GM21717 (cell line): ENCODE measurements at regions not wholly inside any gene's neighbourhood (a gene's known extent, or its start where the extent isn't known, plus 50 kb on each side); places are given as distances from the start of the nearest gene placed in this dataset.
"Not testable (repeated sequence)": the region's sequence is repeated elsewhere in the genome, so short reads cannot be mapped to it uniquely, and the experiment has no call there.

Source experiments
- ATAC-seq: cut with Tn5 transposase; IDR thresholded peaks from one replicate; pipeline ENCODE4 v1.9.1; 2021; ENCODE audit warnings: mild to moderate bottlenecking, moderate library complexity; ENCODE audit not compliant: unreplicated experiment

DNA sequence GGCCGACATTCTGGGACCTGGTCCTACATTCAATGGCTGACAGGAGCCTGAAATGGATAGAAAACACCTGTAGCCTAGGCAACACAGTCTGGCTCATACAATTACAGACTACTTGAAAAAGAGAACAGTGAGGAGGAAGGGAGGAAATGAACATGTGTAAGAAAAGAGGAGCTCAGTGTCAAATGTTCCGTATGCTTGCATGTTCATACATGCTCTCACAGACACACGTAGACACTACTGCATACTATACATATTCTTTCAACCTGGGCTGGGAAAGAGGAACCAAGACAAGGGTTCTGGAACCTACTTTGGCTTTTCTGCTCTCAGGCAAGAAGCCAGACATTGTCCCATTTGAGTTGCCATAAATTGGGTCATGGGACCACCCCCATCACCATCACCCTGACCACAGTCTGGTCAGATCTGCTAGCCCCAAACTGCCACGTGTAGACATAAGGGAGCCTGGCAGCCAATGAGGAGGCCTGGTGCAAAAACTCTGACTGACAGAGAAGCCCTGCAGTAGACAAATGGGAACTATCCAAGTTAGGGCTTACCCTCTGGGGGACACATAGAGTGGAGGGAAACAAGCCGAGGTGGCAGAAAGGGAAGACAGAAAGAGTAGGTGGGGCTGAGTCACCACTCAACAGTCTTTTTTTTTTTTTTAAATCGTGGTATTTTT lies 310.0 kb downstream of the SHQ1 start:
- ATAC-seq: peak; percentile 52

DNA sequence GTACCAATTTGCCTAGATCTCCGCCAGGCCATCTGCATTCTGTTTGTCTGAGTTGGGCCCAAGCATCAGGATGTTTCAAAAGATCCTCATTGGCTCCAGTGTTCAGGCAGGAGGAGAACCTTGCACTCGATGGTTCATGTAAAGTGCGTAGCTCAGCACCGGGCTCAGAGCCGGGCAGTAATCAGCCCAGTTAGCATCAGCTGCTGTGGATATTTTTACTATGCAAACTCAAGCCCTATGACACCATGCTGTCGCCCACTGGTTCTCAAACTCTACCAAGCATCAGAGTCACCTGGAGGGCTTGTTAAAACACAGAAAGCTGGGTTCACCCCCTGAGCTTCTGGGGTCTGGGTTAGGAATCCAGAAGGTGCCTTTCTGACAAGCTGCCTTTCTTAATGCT lies 310.8 kb downstream of the SHQ1 start:
- no peak for ATAC-seq

DNA sequence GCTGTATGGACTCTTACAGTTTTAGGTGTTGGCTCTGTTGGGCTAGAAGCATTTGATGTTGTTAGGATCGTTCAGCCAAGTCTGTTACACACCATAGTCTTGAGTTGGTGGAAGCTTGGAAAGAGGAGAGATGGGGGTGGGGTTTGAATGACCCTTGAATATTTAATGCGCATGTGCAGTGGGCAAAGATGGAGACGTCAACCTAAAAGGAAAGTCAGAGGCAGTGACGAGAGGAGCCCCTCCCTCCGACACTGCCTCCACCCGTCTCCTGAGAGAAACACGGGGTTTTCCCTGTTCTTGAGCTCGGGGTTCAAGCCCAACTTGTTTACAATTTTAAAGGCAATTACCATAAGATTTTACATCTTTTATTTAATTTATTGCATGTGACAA lies 311.4 kb downstream of the SHQ1 start:
- ATAC-seq: no peak

DNA sequence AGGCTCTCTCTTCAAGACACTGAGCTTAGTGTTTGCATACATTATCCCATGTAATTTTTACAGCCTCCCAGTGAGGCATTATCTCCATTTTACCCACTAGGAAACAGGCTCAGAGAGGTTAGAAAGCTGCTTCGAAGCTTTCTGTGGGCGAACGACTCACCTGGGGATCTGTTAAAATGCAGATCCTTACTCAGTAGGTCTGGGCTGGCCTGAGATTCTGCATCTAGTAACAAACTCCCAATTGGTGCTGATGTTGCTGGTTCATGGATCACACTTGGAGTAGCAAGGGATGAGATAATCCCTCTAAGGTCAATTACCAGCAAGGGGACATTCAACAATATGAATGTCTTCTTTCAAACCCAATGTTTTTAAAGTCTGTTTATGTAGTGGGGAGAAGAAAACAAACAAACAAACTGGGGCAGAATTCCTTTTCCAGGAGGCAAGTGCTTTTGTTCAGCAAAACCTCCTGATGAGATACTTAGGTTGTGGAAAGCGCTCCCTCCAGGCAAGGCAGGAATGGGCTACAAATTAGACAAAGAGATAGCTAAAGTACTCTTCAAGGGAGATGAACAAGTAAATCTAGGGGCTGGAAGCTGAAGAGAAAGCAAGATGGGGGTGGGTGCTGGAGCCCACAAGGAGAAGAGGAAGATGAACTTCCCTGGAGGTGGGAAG lies 311.9 kb downstream of the SHQ1 start:
- ATAC-seq: no peak

DNA sequence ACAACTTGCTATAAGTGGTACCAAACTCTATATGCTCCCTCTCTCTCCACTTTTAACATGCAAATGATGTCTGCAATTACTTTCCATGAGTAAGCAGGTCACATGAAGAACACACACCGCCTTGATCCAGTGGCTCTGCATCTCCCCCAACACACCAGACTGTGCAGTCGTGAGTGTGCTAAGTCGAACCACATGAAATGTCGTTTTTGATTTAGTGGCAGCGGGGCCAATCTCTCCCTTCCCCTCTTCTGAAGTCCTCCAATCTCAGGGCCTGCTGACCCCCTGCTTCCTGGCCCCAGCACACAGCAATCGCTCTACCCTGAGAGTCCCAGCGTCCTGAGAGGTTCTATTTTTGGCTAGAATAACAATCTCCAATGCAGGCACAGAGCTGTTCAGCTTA lies 312.5 kb downstream of the SHQ1 start:
- ATAC-seq: no peak

DNA sequence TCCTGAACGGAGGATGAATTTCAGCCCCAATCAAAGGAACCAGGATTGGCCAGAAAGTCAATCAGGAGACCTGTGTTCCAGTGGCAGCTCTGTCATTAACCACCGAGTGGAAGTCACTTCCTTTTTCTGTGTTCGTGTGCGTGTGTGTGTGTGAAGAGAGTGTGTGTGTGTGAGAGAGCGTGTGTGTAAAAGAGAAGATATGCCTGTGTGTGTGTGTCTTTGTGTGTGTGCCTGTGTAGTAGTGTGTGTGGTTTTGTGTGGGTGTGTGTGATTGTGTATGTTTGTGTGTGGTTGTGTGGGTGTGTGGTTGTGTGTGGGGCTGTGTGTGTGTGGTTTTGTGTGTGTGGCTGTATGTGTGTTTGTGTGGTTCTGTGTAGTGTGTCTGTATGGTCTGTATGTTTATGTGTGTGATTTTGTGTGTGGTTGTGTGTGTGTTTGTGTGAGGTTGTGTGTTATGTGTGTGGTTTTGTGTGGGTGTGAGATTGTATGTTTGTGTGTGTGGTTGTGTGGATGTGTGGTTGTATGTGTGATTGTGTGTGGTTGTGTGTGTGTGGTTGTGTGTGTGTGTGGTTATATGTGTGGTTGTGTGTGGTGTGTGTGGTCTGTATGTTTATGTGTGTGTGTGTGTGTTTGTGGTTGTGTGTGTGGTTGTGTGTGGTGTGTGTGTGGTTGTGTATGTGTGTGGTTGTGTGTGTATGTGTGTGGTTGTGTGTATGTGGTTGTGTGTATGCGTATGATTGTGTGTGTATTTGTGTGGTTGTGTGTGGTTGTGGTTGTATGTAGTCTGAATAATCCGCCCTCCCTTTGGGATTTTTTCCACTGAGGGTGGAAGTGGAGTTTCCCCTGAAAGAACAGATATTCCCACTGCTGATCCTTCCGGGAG lies 314.4 kb downstream of the SHQ1 start:
- ATAC-seq: no peak

DNA sequence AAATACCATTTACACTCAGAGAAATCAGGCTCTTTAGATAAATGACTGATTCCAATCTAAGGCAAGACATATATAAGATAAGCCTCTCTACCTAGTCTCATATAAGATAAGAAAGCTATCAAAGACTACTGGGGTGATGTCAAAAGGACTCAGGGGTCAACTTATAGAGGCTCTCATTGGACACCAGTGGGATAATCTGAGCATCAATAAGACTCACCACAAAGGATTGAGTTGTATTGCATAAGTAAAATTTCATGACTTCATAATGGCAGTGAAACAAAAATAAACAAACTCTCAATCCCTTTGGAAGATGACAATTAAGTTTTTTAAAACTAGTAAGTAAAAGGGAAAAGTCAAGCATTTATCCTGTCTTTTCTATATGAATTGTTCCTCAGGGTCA lies 317.8 kb downstream of the SHQ1 start:
- ATAC-seq: no peak

DNA sequence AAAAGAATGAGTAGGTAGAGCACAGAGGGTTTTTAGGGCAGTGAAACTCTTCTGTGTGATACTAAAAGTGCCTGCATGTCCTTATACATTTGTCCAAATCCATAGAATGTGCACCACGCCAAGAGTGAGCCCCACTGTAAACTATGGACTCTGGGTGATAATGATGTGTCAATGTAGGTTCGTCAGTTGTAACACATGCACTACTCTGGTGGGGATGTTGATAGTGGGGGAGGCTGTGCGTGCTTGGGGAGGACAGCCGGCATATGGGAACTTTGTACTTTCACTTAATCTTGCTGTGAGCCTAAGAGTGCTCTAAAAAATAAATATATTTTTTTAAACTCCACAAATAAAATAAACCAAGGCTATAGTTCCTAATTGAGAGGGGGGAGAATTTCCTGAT lies 319.2 kb downstream of the SHQ1 start:
- no peak for ATAC-seq

DNA sequence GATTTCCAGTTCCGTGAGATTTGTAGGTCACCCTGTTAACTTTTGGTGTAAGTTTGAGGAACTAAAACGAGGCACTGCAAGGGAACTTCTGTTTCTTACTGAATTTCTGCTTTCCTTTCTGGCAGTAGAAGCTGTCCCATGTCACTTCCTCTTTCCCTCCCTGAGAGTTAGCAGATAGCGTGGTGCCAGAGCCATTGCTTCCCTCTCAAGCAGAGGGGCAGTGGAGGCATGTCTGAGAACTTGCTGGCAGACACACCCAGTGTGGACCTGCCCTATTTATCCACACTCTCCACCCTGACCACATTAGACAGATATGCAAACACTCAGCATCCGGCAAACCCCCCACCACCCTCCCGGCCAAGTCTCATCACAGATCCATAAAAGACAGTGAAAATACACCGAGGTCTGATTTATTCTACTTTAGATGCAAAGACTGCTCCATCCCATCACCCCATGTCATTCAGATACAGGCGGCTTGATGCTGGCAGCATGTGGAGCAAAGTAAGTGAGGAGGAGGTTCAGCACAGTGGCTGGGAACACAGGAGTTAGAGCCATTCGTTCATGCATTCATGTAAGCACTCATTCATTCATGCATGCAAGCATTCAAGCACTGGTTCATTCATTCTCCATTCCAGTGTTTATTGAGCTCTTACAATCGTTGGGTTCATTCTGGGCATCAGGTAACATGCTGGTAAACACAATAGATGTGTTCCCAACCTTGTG lies 324.7 kb downstream of the SHQ1 start:
- peak; percentile 90 for ATAC-seq

DNA sequence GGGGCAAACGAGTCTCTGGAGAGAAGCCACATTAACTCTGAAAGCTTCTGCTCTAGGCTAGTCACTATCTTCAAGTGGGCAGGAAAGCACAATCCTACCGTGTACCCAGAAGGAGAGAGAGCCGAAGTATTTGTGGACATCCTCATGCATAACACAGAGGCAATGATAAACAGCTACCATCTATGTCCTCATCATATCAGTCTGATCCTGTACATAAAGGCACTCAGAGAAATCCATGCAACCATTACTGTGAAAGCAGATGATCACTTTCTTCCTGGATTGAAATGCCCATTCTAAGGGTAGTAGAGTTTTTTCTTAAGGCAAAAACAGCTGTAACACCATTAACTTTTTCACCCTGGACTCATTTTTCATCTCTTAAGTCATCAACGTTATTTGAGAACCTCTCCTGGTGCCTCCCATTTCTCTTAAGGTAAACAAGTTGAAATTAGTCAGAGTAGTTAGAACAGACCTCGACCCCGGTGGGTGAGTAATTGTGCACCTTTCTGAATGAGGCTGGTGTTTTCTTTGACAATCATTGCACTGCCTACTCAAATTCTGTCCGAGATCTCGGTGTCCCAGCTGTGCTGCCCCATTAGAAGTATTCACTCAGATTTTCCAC lies 327.4 kb downstream of the SHQ1 start:
- peak; percentile 42 for ATAC-seq

DNA sequence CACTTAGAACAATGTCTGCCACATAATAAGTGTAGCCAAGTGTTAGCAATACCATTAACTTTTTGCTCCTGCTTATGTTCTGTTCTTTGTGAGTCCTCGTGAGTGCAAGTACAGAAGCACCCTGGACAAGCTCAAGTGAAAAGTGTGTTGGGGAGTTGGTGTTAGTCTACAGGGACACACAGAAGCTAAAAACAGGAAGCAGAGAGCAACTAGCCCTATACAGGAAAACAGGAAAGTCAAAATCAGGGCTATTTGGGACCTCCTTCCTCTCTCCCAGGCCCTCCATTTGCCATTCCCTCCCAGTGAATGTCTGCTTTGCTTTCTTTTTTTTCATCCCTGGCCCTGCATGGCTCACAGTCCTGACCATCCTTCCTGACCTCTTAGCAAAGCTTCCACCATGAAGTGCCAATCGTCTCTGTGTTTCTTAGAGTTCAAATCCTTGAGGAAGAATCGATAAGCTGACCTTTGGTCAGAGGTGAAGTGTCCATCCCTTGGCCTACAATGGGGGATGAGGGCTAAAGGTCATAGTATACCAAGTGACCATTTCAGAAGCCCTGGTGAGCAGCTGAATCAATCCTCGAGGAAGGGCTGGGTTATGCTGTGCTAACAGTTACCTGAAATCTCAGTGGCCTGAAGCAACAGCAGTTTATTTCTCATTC lies 328.2 kb downstream of the SHQ1 start:
- no peak for ATAC-seq

DNA sequence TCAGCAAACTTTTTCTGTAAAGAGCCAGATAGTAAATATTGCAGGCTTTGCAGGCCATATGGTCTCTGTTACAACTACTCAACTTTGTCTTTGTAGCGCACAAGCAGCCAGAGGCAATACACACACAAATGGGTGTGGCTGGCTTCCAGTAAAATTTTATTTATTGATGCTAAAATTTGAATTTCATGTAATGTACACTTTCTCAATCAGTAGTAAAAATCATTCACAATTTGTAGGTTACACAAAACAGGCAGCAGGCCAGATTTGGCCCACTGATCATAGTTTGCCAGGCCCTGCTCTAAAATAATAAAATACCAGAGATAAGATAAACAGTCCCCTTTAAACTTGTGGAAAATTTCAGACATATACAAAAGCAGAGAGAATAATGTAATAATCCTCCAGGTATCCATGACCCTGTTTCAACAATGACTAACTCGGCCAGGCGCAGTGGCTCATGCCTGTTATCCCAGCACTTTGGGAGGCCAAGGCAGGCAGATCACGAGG lies 330.3 kb downstream of the SHQ1 start:
- ATAC-seq: no peak

DNA sequence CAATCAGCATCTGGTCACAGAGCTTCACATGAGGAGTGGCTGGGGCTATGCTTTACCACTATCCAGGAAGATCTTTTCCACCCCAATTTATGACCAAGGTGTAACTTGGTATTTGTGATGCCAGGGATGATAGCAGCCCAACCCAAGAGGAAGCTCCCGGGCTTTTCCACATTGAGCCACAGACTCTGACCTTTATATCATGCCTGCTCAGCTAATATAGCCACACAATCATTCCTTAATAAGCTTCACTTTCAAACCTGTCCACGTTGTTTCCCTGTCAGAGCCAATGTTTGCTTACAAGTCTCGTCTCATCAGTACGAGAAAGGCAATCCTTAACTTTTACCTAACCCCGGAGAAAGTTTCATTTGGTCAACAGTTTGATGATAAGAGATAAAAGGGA lies 330.9 kb downstream of the SHQ1 start:
- ATAC-seq: no peak

DNA sequence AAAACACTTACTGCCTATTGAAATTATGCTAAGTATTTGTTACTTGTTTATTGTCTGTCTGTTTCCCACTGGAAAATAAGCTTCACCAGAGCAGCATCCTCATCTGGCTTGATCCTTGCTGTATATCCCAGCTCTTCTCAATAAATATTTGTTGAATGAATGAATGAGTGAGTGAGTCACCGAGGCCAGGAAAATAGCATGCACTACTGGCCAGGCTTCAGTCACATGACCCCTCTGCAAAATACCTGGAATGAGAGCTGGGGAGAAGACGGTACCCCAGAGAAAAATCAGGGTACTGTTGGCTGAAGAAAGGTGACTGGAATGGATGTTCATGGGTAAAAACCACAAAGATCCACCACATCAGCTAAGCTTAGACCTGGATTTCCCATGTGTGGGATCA lies 331.9 kb downstream of the SHQ1 start:
- ATAC-seq: no peak

DNA sequence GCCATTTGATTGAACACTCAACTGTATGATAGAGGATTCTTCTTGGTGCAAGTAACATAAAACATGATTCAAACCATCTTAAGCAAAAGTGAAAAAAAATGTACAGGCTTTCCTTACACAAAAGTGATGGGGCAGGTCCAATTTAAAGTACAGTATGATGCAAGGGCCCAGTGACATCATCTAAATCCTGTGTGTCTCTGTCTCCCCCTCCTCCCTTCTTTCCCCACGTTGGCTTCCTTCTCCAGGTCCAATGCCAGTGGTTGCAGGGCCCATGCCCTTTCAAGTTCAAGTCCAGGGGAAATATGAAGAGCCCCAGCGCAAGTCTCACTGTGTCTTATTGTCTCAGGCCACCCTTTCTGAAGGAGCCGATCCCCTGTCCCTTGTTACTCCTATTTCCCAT lies 332.3 kb downstream of the SHQ1 start:
- ATAC-seq: no peak

DNA sequence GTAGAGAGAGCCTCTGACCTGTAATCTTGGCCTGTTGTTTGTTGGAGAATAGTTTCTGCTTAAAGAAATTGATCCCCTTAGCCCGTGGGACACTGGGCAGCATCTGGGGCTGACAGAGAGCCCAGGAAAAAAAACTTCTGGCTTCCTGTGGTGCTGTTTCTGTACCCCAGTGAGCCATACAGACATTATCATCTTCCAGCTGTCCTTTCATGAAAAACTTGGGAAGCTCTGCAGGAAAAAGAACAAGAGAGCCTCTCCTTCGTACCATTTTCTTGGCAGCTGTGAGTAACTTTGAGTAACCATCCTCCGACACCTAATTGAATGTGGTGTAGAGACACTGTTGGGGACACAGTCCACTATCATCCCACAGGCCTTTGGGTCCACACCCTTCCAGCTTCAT lies 333.0 kb downstream of the SHQ1 start:
- no peak for ATAC-seq

DNA sequence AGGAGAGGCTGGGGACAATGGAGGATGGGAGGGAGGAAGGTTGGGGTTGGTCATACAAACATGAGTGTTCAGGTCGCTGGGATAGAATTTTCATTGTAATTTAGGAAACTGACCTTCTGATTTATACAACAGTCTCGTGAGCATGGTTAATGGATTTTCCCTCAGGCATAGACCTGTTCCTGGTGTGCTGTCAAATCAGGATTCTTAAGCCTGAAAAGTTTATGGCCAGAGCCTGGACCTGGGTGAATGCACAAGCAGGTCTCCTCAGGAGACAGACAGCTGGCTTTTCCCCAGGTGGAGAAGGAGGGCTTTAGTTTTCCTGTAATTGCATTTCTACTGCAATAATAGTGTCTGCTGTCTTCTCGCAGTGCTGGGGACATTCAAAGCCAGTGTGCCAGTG lies 338.0 kb downstream of the SHQ1 start:
- ATAC-seq: no peak

DNA sequence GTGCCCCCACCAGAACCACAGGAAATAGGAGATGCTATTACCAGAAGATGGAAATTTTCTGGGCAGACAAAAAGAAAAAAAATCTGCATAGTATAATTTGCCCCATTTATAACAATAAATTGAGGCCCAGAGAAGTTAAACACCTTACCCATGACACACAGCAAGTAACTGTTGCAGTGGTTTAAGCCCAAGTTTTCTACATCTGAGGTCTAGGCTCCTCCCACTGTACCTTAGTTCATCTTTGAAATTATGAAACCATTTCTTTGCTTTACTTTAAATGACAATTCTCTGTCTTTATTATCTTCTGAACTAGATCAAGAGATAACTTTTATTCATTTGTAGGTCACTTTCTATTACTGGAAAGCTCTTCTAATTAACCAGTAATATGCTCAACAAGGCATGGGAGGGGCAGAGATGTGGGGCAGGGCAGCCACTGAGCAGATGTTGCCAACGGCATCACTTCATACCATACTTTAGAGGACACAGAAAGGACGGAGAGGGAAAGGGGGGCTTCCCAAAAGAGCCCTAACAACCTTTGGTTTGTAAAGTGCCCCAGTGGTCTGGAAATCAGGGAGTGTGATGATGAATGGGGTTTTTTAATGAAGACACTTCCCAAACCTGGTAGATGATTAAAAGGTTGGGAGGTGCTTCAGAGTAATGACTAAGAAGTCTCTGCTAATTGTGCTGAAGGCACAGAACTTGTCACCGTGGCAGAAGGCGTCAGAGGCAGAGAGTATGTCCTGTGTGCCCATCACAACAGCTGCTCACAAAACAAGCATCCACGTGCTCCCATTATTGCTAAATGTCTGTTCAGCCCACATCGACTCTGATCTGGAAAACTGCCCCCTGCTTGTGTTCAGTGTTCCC lies 342.5 kb downstream of the SHQ1 start:
- ATAC-seq: no peak

DNA sequence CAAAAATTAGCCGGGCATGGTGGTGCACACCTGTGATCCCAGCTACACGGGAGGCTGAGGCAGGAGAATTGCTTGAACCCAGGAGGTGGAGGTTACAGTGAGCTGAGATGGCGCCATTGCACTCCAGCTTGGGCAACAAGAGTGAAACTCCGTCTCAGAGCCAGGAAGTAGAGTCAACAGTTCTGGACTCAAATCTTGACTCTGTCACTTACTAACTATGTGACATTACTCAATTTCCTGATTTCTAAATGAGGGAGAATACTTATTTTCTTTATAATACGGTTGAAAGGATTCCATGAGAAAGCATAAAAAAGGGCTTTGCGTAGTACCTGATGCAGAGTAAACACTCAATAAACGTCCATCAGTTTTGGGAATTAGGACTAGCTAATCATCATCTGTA lies 350.7 kb downstream of the SHQ1 start:
- ATAC-seq: not testable (repeated sequence)
